PFSK-1 (cell line): ENCODE measurements at regions not wholly inside any gene's neighbourhood (a gene's known extent, or its start where the extent isn't known, plus 50 kb on each side); places are given as distances from the start of the nearest gene placed in this dataset.

Source experiments
- FOXP2 ChIP-seq: optimal IDR thresholded peaks from 2 replicates; pipeline ENCODE3; 2011; ENCODE audit warnings: borderline replicate concordance, control low read depth, inconsistent platforms; ENCODE audit not compliant: insufficient read depth; ENCODE audit errors: extremely low read length, extremely low read depth
- POLR2AphosphoS5 ChIP-seq: IDR thresholded peaks from 2 replicates; pipeline ENCODE4 v1.6.1; 2012; ENCODE audit warnings: low read depth, mild to moderate bottlenecking, control low read depth, low read length, moderate library complexity
- REST ChIP-seq, 2 experiments: IDR thresholded peaks; 2 replicates each; pipeline versions ENCODE4 v1.6.1 to v1.8.0; 2011 to 2012; ENCODE audit warnings: low read depth in 2 of 2, low read length in 2 of 2, control low read depth in 1 of 2, inconsistent platforms in 1 of 2, mild to moderate bottlenecking in 1 of 2, moderate library complexity in 1 of 2; ENCODE audit not compliant: insufficient read depth in 1 of 2
- SIN3A ChIP-seq: IDR thresholded peaks from 2 replicates; pipeline ENCODE4 v1.6.1; 2012; ENCODE audit warnings: mild to moderate bottlenecking, low read length, moderate library complexity, borderline replicate concordance; ENCODE audit not compliant: insufficient read depth
- TAF1 ChIP-seq: IDR thresholded peaks from 2 replicates; pipeline ENCODE4 v1.6.1; 2012; ENCODE audit warnings: low read length, control low read depth, borderline replicate concordance; ENCODE audit not compliant: insufficient read depth

GRCh38 chr4:57191523-57192034, 81.4 kb upstream of the IGFBP7 start:
- no peak for TF ChIP-seq POLR2AphosphoS5
- no peak for TF ChIP-seq FOXP2
- no peak for TF ChIP-seq REST (IDR thresholded peaks at IDR 0.05; ENCODE audit: insufficient read depth in 1 of 2, low read depth in 2 of 2, low read length in 2 of 2)
- TF ChIP-seq SIN3A, result no peak
- TF ChIP-seq TAF1, result no peak

GRCh38 chr4:57190601-57191481, 80.7 kb upstream of the IGFBP7 start:
- TF ChIP-seq SIN3A (no peak), TAF1 (no peak), FOXP2 (no peak)

GRCh38 chr4:57187246-57187645, 77.1 kb upstream of the IGFBP7 start:
- TF ChIP-seq REST (IDR thresholded peaks at IDR 0.05; ENCODE audit: insufficient read depth in 1 of 2, low read depth in 2 of 2, low read length in 2 of 2), result no peak
- no peak for TF ChIP-seq TAF1
- TF ChIP-seq FOXP2, result no peak
- no peak for TF ChIP-seq SIN3A
- no peak for TF ChIP-seq POLR2AphosphoS5

GRCh38 chr4:57184378-57185029, 74.3 kb upstream of the IGFBP7 start:
- TF ChIP-seq REST (IDR thresholded peaks at IDR 0.05; ENCODE audit: insufficient read depth in 1 of 2, low read depth in 2 of 2, low read length in 2 of 2), result no peak

GRCh38 chr4:57182132-57182874, 72.1 kb upstream of the IGFBP7 start:
- TF ChIP-seq TAF1 (no peak), SIN3A (no peak), POLR2AphosphoS5 (no peak), REST (IDR thresholded peaks at IDR 0.05; ENCODE audit: insufficient read depth in 1 of 2, low read depth in 2 of 2, low read length in 2 of 2) (no peak), FOXP2 (no peak)
